GM21717 (cell line): ENCODE measurements at regions not wholly inside any gene's neighbourhood (a gene's known extent, or its start where the extent isn't known, plus 50 kb on each side); places are given as distances from the start of the nearest gene placed in this dataset.

Experiments used
- ATAC-seq: cut with Tn5 transposase; IDR thresholded peaks from one replicate; pipeline ENCODE4 v1.9.1; 2021; ENCODE audit warnings: mild to moderate bottlenecking, moderate library complexity; ENCODE audit not compliant: unreplicated experiment

GRCh38 chr13:103873725-103874124, 807.5 kb upstream of the SLC10A2 start:
- ATAC-seq = no peak

- no peak for ATAC-seq
Observed at GRCh38 chr13:103866048-103866447, 799.8 kb upstream of the SLC10A2 start.

- ATAC-seq = no peak
Observed at GRCh38 chr13:103862525-103862924, 796.3 kb upstream of the SLC10A2 start.

- ATAC-seq = no peak
Observed at GRCh38 chr13:103859952-103860351, 793.7 kb upstream of the SLC10A2 start.

GRCh38 chr13:103852036-103852435, 785.8 kb upstream of the SLC10A2 start:
- ATAC-seq = no peak

- ATAC-seq = no peak
Observed at GRCh38 chr13:103844471-103844870, 778.3 kb upstream of the SLC10A2 start.

- ATAC-seq = no peak
Observed at GRCh38 chr13:103839460-103839859, 773.2 kb upstream of the SLC10A2 start.

GRCh38 chr13:103835052-103835451, 768.8 kb upstream of the SLC10A2 start:
- ATAC-seq = no peak

GRCh38 chr13:103833294-103833852, 767.2 kb upstream of the SLC10A2 start:
- ATAC-seq = no peak

GRCh38 chr13:103815619-103816018, 749.4 kb upstream of the SLC10A2 start:
- no peak for ATAC-seq

GRCh38 chr13:103812971-103813370, 746.8 kb upstream of the SLC10A2 start:
- no peak for ATAC-seq

GRCh38 chr13:103812558-103812957, 746.3 kb upstream of the SLC10A2 start:
- no peak for ATAC-seq

- no peak for ATAC-seq
Observed at GRCh38 chr13:103810026-103810425, 743.8 kb upstream of the SLC10A2 start.

- no peak for ATAC-seq
Observed at GRCh38 chr13:103805771-103806170, 739.6 kb upstream of the SLC10A2 start.

GRCh38 chr13:103803349-103803748, 737.1 kb upstream of the SLC10A2 start:
- no peak for ATAC-seq

- ATAC-seq = no peak
Observed at GRCh38 chr13:103799028-103799427, 732.8 kb upstream of the SLC10A2 start.

- no peak for ATAC-seq
Observed at GRCh38 chr13:103795892-103796478, 729.8 kb upstream of the SLC10A2 start.

GRCh38 chr13:103794526-103794925, 728.3 kb upstream of the SLC10A2 start:
- no peak for ATAC-seq

- ATAC-seq = no peak
Observed at GRCh38 chr13:103788061-103788652, 721.9 kb upstream of the SLC10A2 start.

- no peak for ATAC-seq
Observed at GRCh38 chr13:103772576-103772975, 706.4 kb upstream of the SLC10A2 start.

- ATAC-seq = no peak
Observed at GRCh38 chr13:103762523-103762922, 696.3 kb upstream of the SLC10A2 start.

GRCh38 chr13:103759361-103759760, 693.1 kb upstream of the SLC10A2 start:
- no peak for ATAC-seq

GRCh38 chr13:103758222-103758621, 692.0 kb upstream of the SLC10A2 start:
- ATAC-seq = no peak
